ENCODE measurements at regions not wholly inside any gene's neighbourhood (a gene's known extent, or its start where the extent isn't known, plus 50 kb on each side); places are given as distances from the start of the nearest gene placed in this dataset.
A peak's percentile ranks its signal among the peaks of the same experiment; 100 is the strongest.

DNA sequence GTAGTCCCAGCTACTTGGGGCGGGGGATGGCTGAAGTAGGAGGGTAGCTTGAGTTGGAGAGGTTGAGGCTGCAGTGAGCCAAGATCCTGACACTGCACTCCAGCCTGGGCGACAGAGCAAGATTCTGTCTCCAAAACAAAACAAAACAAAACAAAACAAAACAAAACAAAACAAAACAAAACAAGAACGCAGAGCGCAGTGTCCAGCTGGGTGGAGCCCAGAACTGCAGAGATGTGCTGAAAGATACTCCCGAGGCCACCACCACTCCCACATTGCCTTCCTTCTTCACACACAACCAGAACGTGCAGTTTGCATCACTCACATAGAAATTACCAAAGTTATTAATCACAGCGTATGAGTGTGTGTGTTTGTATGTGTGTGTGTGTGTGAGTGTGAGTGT, 222.9 kb upstream of the ASIC2 start:
- H3K9me3 ChIP-seq (ENCODE audit: control insufficient read depth, low read length, poor library complexity, severe bottlenecking): no peaks in the 10 kb centered on the region
- Mint-ChIP-seq H3K4me3 (no peak overlapping the region), H3K27me3 (peaks cover 24% of the 10 kb centered on the region), H3K27ac (no peak overlapping the region), H3K4me1 (peaks cover 10% of the 10 kb centered on the region), H3K36me3 (ENCODE audit: low read depth) (no peaks in the 10 kb centered on the region)
- DNase-seq (no peak), ATAC-seq (no peak)

DNA sequence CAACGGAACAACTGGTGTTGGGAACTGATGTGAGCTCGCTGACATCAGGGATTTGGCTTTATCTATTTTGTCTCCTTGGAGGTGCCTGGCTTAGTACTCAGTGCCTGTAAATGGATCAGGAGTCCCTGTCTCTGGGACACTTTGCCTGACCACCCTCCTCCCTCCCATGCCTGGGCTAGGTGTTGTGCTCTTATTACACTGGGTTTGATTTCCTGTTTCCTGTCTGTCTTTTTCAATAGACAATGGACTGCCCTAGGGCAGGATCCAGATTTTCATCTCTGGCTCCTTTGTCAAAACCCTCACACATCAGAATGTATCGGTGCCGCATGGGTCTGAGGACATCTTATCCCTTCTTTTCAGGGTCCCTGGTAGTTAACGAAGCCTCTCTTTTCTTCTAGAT, 223.6 kb upstream of the ASIC2 start:
- H3K4me1 Mint-ChIP-seq: peaks cover 6% of the 10 kb centered on the region
- peaks cover 28% of the 10 kb centered on the region for H3K27me3 Mint-ChIP-seq
- H3K27ac Mint-ChIP-seq: no peak overlapping the region
- H3K36me3 Mint-ChIP-seq (ENCODE audit: low read depth): no peaks in the 10 kb centered on the region
- no peaks in the 10 kb centered on the region for H3K9me3 ChIP-seq (ENCODE audit: control insufficient read depth, low read length, poor library complexity, severe bottlenecking)
- DNase-seq (no peak), ATAC-seq (no peak)
- no peak overlapping the region for H3K4me3 Mint-ChIP-seq

DNA sequence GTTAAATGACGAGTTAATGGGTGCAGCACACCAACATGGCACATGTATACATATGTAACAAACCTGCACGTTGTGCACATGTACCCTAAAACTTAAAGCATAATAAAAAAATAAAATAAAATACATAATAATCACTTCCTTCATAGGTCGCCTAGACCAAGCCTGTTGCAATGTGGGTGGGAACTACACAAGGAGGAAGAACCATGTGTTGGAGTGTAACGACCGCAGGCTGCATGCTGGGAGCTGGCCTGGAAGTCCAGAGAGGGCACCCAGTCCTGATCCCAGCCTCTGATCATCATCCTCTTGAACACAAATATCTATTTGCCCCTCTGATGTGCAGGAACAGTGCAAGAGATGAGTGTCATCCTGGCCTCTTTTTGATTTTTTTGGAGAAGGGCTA, 224.7 kb upstream of the ASIC2 start:
- Mint-ChIP-seq H3K27ac (no peak overlapping the region), H3K27me3 (peaks cover 37% of the 10 kb centered on the region), H3K4me3 (no peak overlapping the region), H3K4me1 (no peaks in the 10 kb centered on the region), H3K36me3 (ENCODE audit: low read depth) (no peaks in the 10 kb centered on the region)
- DNase-seq (no peak), ATAC-seq (no peak)
- no peaks in the 10 kb centered on the region for H3K9me3 ChIP-seq (ENCODE audit: control insufficient read depth, low read length, poor library complexity, severe bottlenecking)

DNA sequence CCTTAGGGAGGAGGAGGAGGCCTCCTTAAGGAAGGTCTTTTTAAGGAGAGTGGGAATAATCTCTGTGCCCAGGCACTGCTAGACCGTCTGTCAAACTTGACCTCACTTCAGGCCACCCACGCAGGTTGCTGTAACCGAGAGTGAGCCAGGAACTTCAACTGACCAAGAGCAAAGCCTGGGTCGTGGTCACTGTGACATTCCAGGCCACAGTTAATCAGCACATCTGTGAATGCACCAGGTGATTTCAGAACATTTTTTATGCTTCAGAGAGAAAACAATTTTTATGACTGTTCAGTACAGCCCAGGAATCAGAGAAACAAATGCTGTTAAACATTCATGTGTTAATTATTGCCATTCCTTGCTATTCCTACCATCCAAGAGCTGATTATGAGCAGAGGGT, 226.6 kb upstream of the ASIC2 start:
- Mint-ChIP-seq H3K36me3 (ENCODE audit: low read depth) (no peaks in the 10 kb centered on the region), H3K27me3 (peaks cover 47% of the 10 kb centered on the region), H3K4me3 (no peak overlapping the region), H3K4me1 (peaks cover 6% of the 10 kb centered on the region), H3K27ac (no peak overlapping the region)
- DNase-seq (no peak), ATAC-seq (no peak)
- no peaks in the 10 kb centered on the region for H3K9me3 ChIP-seq (ENCODE audit: control insufficient read depth, low read length, poor library complexity, severe bottlenecking)

DNA sequence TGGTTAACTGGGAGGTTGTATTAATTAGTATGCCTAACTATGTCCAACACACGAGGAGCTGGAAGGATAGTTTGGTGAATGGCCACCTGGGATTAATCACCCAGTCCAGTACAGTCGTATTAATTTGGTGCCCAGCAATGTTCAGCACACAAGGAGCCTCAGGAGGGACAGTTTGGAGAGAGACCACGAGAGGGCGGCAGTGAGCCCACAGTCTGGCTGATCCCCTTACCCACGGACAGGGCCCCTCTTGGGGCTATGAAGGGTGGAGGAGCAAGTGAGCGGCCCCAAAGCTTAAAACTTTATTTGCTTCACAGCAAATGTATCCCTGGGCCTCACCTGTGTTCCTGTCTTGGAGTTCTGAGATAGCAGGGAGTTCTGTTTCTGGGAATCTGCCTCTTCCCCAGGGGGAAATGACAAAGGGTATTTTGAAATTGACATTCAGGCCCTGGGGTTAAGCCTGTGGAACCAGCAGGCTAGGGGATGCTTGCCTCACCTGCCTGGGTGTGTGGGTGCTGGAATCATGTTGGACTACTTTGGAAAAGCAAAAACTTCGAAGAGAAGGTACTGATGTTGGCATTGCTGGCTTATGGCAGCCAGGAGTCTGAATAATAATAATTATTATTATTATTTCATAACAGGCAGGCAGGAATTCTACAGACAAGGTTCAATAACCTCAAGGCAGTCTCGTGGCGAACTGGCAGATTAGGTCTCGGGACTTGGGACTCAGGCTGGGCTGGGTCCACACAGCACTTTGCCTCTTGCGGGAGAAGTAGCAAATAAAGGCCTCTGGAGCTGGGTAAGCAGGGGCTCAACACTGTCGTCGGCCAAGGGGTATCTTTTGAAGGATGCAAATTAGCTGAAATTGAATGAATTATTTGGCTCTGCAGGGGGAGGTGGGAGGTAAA, 227.6 kb upstream of the ASIC2 start:
- peaks cover 6% of the 10 kb centered on the region for H3K4me1 Mint-ChIP-seq
- H3K4me3 Mint-ChIP-seq: no peak overlapping the region
- ATAC-seq (no peak), DNase-seq (peak in 2 of 3 donors; percentile 10 to 31)
- no peak overlapping the region for H3K27ac Mint-ChIP-seq
- peaks cover 54% of the 10 kb centered on the region for H3K27me3 Mint-ChIP-seq
- H3K9me3 ChIP-seq (ENCODE audit: control insufficient read depth, low read length, poor library complexity, severe bottlenecking): no peaks in the 10 kb centered on the region
- no peaks in the 10 kb centered on the region for H3K36me3 Mint-ChIP-seq (ENCODE audit: low read depth)

DNA sequence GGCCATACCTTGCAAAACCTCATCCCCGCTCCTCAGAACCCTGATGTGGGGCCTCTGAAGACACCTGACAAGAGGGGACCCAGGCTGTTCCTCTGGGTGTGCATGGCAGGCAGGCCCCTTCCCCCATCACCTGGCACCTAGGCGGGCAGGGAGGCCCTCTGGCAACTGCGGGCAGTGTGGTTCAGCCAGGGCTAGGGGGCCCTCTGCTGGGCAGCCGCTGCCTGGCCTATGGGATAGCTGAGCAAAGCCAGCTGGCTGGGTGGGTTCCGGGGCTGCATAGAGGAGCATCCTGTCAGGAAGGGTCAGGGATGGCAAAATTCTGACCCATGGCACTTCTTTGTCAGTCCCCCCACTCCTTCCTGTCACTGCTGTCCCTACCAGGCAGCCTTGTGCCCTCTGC, 228.7 kb upstream of the ASIC2 start:
- no peaks in the 10 kb centered on the region for H3K36me3 Mint-ChIP-seq (ENCODE audit: low read depth)
- DNase-seq: no peak
- no peak overlapping the region for H3K4me3 Mint-ChIP-seq
- ATAC-seq: no peak
- H3K27ac Mint-ChIP-seq: no peak overlapping the region
- no peaks in the 10 kb centered on the region for H3K9me3 ChIP-seq (ENCODE audit: control insufficient read depth, low read length, poor library complexity, severe bottlenecking)
- peaks cover 6% of the 10 kb centered on the region for H3K4me1 Mint-ChIP-seq
- peaks cover 56% of the 10 kb centered on the region for H3K27me3 Mint-ChIP-seq

DNA sequence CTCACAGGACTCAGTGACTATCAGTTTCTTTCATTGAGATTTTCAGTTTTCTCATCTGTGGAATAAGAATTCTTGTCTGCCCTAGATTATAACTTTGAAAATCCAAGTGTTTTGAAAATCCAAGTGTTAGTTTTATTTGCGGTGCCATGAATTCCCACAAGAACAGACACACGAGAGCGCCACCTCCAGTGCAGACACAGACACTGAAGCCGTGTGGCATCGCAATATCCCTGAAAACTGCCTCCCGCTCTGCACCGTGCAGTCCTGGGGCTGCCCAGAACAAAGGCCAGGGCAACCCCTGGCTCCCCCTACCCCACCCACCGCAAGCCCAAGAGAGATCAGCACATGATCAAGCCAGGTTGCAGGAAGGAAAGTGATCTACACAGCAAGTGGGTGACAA, 229.5 kb upstream of the ASIC2 start:
- H3K36me3 Mint-ChIP-seq (ENCODE audit: low read depth): no peaks in the 10 kb centered on the region
- no peak overlapping the region for H3K27ac Mint-ChIP-seq
- peaks cover 6% of the 10 kb centered on the region for H3K4me1 Mint-ChIP-seq
- DNase-seq (no peak), ATAC-seq (no peak)
- H3K4me3 Mint-ChIP-seq: no peak overlapping the region
- H3K27me3 Mint-ChIP-seq: peaks cover 56% of the 10 kb centered on the region
- no peaks in the 10 kb centered on the region for H3K9me3 ChIP-seq (ENCODE audit: control insufficient read depth, low read length, poor library complexity, severe bottlenecking)

DNA sequence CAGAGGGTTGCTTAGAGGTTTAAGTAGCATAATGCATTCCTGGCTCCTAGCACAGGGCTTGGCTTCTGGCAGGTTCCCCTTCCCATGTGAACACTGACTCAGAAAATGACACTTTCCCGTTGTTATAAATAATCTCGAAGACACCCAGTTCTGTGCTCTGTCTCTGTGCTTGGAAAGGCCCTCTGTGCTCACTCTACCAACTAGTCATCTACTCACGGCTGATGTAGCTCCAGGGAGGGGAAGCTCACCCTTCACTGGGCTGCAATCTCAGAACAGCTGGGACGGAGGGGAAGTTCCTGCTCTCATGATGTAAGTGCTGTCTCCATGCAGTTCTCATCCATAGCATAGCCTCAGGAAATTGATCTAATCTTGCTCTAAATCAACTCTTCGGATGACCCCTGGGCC, 230.5 kb upstream of the ASIC2 start:
- Mint-ChIP-seq H3K27ac (no peak overlapping the region), H3K4me3 (no peak overlapping the region), H3K4me1 (peaks cover 6% of the 10 kb centered on the region), H3K36me3 (ENCODE audit: low read depth) (no peaks in the 10 kb centered on the region), H3K27me3 (peaks cover 56% of the 10 kb centered on the region)
- no peak for ATAC-seq
- H3K9me3 ChIP-seq (ENCODE audit: control insufficient read depth, low read length, poor library complexity, severe bottlenecking): no peaks in the 10 kb centered on the region
- DNase-seq: no peak

DNA sequence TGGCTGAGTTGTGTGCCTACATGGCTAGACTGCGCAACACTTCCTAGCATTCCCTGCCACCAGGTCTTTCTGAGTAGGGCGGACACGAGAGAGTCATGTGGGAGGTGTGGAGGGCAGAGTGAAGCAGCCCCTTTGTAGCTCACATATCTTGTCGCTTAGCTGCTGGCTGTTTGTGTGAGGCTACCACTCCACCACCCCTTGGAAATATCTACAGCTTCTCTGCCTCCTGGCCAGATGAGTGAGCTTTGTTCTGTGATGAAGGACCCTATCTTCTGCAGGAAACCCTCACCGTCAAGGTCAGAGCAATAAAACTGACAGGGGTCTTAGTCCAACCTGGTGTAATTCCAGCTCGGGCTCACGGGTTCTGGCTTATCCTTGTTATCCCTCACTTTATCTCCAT, 232.1 kb upstream of the ASIC2 start:
- peaks cover 41% of the 10 kb centered on the region for H3K27me3 Mint-ChIP-seq

DNA sequence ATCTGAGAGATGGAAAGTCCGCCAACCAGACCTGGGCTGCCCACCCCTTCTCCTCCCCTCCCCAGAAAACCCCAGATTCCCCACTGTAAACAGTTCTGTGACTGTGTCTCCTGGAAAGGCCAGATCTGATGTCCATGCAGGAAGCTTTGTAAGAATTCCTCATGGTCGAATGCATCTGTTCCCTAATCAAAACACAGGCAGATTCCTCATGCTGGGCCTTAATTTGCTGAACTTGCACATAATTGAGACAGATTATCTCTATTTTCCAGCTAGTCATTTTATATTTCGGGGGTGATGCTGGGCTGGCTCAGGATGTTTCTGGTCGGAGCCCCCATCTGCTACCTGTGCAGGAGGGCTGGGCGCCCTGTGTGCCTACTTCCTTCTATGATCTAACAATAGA, 233.6 kb upstream of the ASIC2 start:
- DNase-seq (no peak), ATAC-seq (no peak)
- peaks cover 6% of the 10 kb centered on the region for H3K4me1 Mint-ChIP-seq
- no peak overlapping the region for H3K4me3 Mint-ChIP-seq
- H3K27ac Mint-ChIP-seq: no peak overlapping the region
- H3K9me3 ChIP-seq (ENCODE audit: control insufficient read depth, low read length, poor library complexity, severe bottlenecking): no peaks in the 10 kb centered on the region
- no peaks in the 10 kb centered on the region for H3K36me3 Mint-ChIP-seq (ENCODE audit: low read depth)
- H3K27me3 Mint-ChIP-seq: peaks cover 35% of the 10 kb centered on the region

More for the DNA sequence above, 232.1 kb upstream of the ASIC2 start:
- ATAC-seq: no peak
- peaks cover 6% of the 10 kb centered on the region for H3K4me1 Mint-ChIP-seq
- H3K27ac Mint-ChIP-seq: no peak overlapping the region
- DNase-seq: no peak
- H3K9me3 ChIP-seq (ENCODE audit: control insufficient read depth, low read length, poor library complexity, severe bottlenecking): no peaks in the 10 kb centered on the region
- no peak overlapping the region for H3K4me3 Mint-ChIP-seq
- H3K36me3 Mint-ChIP-seq (ENCODE audit: low read depth): no peaks in the 10 kb centered on the region

DNA sequence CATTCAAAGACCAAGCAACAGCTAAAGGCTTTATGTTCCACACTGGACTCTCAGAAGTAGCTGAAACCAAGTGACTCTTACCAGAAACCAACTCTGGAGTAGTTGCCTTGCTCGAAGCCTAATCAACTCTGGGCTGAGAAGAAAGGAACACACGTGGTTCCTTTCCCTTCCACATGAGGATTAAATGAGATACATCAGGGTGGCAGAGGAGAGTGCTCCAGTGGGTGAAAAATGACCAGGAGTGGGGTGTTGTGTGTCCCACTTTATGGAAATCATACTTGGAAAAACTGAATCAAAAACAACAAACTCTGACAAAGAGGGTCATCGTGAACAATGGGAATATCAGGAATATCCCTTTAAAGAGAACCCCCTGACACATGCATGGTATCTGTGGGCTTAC, 234.2 kb upstream of the ASIC2 start:
- H3K4me1 Mint-ChIP-seq: peaks cover 6% of the 10 kb centered on the region
- H3K36me3 Mint-ChIP-seq (ENCODE audit: low read depth): no peaks in the 10 kb centered on the region
- peaks cover 34% of the 10 kb centered on the region for H3K27me3 Mint-ChIP-seq
- H3K27ac Mint-ChIP-seq: no peak overlapping the region
- no peaks in the 10 kb centered on the region for H3K9me3 ChIP-seq (ENCODE audit: control insufficient read depth, low read length, poor library complexity, severe bottlenecking)
- no peak overlapping the region for H3K4me3 Mint-ChIP-seq
- ATAC-seq: no peak
- no peak for DNase-seq

DNA sequence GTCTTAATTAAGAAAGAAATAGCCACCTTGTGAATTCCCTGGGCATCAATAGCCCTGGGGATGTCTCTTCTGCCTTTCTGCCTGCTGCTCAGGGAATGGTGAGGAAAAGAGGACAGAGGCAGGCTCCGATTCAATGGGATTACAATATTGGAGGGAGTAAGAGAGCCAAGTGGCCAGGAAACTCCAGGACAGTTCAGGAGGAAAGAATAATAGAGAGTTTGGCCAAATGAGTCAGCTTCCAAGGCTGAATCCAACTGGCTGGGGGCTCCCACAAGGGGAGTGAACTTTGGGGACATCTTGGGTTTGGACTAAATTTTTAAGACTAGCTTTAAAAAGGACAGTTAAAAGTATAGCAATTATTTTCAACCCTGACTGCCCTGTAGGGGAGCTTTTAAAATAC, 235.8 kb upstream of the ASIC2 start:
- no peaks in the 10 kb centered on the region for H3K36me3 Mint-ChIP-seq (ENCODE audit: low read depth)
- no peak overlapping the region for H3K4me3 Mint-ChIP-seq
- DNase-seq: no peak

DNA sequence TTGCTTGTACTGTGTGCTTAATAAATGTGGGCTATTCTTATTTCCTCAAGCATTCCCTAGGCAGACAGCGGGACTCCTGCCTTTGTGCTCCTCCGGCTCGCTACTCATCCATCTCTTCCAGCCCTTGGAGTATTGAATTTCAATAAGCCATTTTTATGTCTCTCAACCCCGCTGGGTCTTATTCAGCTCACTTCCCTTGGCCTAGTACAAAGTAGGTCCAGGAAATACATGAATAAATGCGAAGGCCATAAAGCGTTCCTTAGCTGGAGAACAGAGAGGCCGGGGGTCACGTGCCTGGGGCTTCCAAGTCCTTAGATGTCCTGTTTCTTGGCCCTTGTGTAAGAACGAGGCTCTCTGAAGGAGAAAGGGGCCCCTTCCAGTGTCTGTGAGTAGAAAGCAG, 236.7 kb upstream of the ASIC2 start:
- Mint-ChIP-seq H3K27me3 (peaks cover 25% of the 10 kb centered on the region), H3K4me3 (no peak overlapping the region), H3K4me1 (no peaks in the 10 kb centered on the region), H3K36me3 (ENCODE audit: low read depth) (no peaks in the 10 kb centered on the region), H3K27ac (no peak overlapping the region)
- DNase-seq (no peak), ATAC-seq (no peak)
- H3K9me3 ChIP-seq (ENCODE audit: control insufficient read depth, low read length, poor library complexity, severe bottlenecking): no peaks in the 10 kb centered on the region

More for the DNA sequence above, 235.8 kb upstream of the ASIC2 start:
- Mint-ChIP-seq H3K27ac (no peak overlapping the region), H3K4me1 (peaks cover 3% of the 10 kb centered on the region), H3K27me3 (peaks cover 32% of the 10 kb centered on the region)
- no peak for ATAC-seq
- H3K9me3 ChIP-seq (ENCODE audit: control insufficient read depth, low read length, poor library complexity, severe bottlenecking): no peaks in the 10 kb centered on the region

DNA sequence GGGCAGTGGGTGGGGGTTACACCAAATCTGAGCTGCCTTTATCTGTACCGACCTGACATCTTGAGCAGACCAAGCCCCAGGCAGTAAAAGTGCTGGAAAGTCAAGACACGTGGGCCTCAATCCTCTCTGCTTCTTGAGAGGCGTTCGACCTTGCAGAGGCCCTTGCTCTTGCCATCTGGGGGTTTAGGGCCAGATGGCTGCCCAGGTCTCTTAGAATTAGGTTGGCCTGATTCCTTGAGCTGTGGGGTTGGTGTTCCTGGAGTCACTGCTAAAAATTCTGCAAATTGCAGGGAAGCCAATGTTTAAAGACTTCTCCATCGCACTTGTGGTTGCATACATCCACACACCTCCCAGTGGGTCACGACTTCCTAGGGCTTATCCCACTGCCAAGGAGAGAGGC, 238.2 kb upstream of the ASIC2 start:
- H3K9me3 ChIP-seq (ENCODE audit: control insufficient read depth, low read length, poor library complexity, severe bottlenecking): no peaks in the 10 kb centered on the region
- no peak for DNase-seq
- no peak overlapping the region for H3K27ac Mint-ChIP-seq
- H3K36me3 Mint-ChIP-seq (ENCODE audit: low read depth): no peaks in the 10 kb centered on the region
- no peak for ATAC-seq
- no peaks in the 10 kb centered on the region for H3K4me1 Mint-ChIP-seq
- H3K27me3 Mint-ChIP-seq: peaks cover 14% of the 10 kb centered on the region
- H3K4me3 Mint-ChIP-seq: no peak overlapping the region
